ENCODE measurements at regions not wholly inside any gene's neighbourhood (a gene's known extent, or its start where the extent isn't known, plus 50 kb on each side); places are given as distances from the start of the nearest gene placed in this dataset.

DNA sequence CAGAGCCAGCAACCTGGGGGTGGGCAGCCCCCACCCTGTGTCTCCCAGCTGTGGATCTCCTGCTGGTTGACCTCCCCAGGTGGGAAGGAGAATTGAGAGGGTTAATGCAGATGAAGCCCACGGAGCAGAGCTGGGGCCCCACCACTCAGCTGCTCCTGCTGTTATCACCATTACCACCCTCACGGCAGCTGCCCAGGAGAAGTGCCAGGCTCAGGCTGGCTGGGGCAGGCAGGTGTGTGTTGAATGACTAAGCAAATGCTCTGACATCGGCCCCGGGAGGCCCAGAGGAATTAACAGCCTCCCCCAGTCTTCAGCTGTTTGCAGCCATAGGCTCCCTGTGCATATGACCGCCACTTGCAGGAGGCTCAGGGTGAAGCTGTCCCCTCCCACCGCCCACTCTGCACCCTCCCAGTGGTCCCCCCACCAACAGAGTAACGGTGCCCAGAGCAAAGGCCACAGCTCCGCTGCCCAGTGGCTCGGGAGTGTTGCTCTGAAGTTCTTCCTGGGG, 133.8 kb downstream of the CPZ start:
- no peaks in the 10 kb centered on the region for H3K79me2 ChIP-seq (ENCODE audit: control insufficient read depth, insufficient read depth, low read length)
- no peak overlapping the region for H3K9ac ChIP-seq (ENCODE audit: control insufficient read depth, extremely low read depth, insufficient read depth, low read length)
- no peak overlapping the region for H3K27ac ChIP-seq (ENCODE audit: control insufficient read depth, insufficient read depth, low read length)
- H3K9me3 ChIP-seq (ENCODE audit: control insufficient read depth, low read depth, low read length), result peaks cover 4% of the 10 kb centered on the region
- dilution Hi-C loops (cut with MboI; ENCODE audit: extremely low pct_ligation_motif_present, low sequenced_read_pairs), result no loop called here
- no peaks in the 10 kb centered on the region for H3K9me1 ChIP-seq (ENCODE audit: control insufficient read depth, extremely low read depth, insufficient read depth, low read length)
- no peaks in the 10 kb centered on the region for H4K20me1 ChIP-seq (ENCODE audit: control insufficient read depth, extremely low read depth, insufficient read depth, low read length)
- FAIRE-seq (no peak), DNase-seq (ENCODE audit: low read depth, low spot score) (no peak)
- TF ChIP-seq, protein P1, sequence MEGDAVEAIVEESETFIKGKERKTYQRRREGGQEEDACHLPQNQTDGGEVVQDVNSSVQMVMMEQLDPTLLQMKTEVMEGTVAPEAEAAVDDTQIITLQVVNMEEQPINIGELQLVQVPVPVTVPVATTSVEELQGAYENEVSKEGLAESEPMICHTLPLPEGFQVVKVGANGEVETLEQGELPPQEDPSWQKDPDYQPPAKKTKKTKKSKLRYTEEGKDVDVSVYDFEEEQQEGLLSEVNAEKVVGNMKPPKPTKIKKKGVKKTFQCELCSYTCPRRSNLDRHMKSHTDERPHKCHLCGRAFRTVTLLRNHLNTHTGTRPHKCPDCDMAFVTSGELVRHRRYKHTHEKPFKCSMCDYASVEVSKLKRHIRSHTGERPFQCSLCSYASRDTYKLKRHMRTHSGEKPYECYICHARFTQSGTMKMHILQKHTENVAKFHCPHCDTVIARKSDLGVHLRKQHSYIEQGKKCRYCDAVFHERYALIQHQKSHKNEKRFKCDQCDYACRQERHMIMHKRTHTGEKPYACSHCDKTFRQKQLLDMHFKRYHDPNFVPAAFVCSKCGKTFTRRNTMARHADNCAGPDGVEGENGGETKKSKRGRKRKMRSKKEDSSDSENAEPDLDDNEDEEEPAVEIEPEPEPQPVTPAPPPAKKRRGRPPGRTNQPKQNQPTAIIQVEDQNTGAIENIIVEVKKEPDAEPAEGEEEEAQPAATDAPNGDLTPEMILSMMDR (optimal IDR thresholded peaks at IDR 0.05 in 1 of 3, IDR thresholded peaks at IDR 0.05 in 1 of 3, conservative IDR thresholded peaks at IDR 0.05 in 1 of 3; ENCODE audit: extremely low read depth in 1 of 3, insufficient read depth in 2 of 3, low read length in 3 of 3), result no peak
- TF ChIP-seq EZH2 (IDR thresholded peaks at IDR 0.05; ENCODE audit: low read length), result no peak
- no peak overlapping the region for H3K4me3 ChIP-seq (ENCODE audit: control insufficient read depth in 2 of 3, extremely low read depth in 1 of 3, insufficient read depth in 2 of 3, low read depth in 1 of 3, low read length in 3 of 3)
- H3K36me3 ChIP-seq (ENCODE audit: control insufficient read depth in 2 of 2, extremely low read depth in 1 of 2, insufficient read depth in 2 of 2, low read length in 2 of 2), result no peaks in the 10 kb centered on the region
- no peak overlapping the region for H3K4me2 ChIP-seq (ENCODE audit: control insufficient read depth, extremely low read depth, insufficient read depth, low read depth, low read length)
- no peak overlapping the region for H2AFZ ChIP-seq (ENCODE audit: control insufficient read depth, low read length)
- H3K4me1 ChIP-seq (ENCODE audit: control insufficient read depth, extremely low read depth, insufficient read depth, low read length), result no peaks in the 10 kb centered on the region
- H3K27me3 ChIP-seq (ENCODE audit: control insufficient read depth, extremely low read depth, insufficient read depth, low read length), result no peaks in the 10 kb centered on the region

DNA sequence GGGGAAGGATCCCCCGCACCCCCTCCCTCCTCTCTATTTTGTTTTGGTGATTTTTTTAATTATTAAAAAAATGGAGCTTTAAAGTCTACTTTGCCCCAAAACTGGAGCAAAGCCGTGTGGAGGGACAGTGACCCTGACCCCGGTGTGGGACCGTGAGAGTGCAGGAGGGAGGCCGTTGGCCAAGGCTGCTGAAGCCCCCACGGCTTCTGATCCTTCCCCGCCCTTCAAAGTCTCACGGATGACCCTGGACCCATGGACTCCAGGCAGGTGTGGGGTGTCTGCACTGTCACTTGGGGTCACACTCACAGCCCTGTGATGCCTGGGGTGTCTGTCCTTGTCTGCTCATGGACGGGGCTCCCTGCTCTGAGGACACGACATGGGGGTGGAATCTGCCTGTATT, 133.3 kb downstream of the CPZ start:
- TF ChIP-seq, protein P1 (optimal IDR thresholded peaks at IDR 0.05 in 1 of 3, IDR thresholded peaks at IDR 0.05 in 1 of 3, conservative IDR thresholded peaks at IDR 0.05 in 1 of 3; ENCODE audit: extremely low read depth in 1 of 3, insufficient read depth in 2 of 3, low read length in 3 of 3), result no peak
- TF ChIP-seq EZH2 (IDR thresholded peaks at IDR 0.05; ENCODE audit: low read length), result no peak
- Histone ChIP-seq H3K9me1 (ENCODE audit: control insufficient read depth, extremely low read depth, insufficient read depth, low read length) (no peaks in the 10 kb centered on the region), H3K4me3 (ENCODE audit: control insufficient read depth in 2 of 3, extremely low read depth in 1 of 3, insufficient read depth in 2 of 3, low read depth in 1 of 3, low read length in 3 of 3) (no peak overlapping the region), H3K36me3 (ENCODE audit: control insufficient read depth in 2 of 2, extremely low read depth in 1 of 2, insufficient read depth in 2 of 2, low read length in 2 of 2) (no peaks in the 10 kb centered on the region), H2AFZ (ENCODE audit: control insufficient read depth, low read length) (no peak overlapping the region), H3K9me3 (ENCODE audit: control insufficient read depth, low read depth, low read length) (peaks cover 4% of the 10 kb centered on the region), H4K20me1 (ENCODE audit: control insufficient read depth, extremely low read depth, insufficient read depth, low read length) (no peaks in the 10 kb centered on the region), H3K79me2 (ENCODE audit: control insufficient read depth, insufficient read depth, low read length) (no peaks in the 10 kb centered on the region), H3K27ac (ENCODE audit: control insufficient read depth, insufficient read depth, low read length) (no peak overlapping the region), H3K27me3 (ENCODE audit: control insufficient read depth, extremely low read depth, insufficient read depth, low read length) (no peaks in the 10 kb centered on the region), H3K4me2 (ENCODE audit: control insufficient read depth, extremely low read depth, insufficient read depth, low read depth, low read length) (no peak overlapping the region), H3K9ac (ENCODE audit: control insufficient read depth, extremely low read depth, insufficient read depth, low read length) (no peak overlapping the region), H3K4me1 (ENCODE audit: control insufficient read depth, extremely low read depth, insufficient read depth, low read length) (no peaks in the 10 kb centered on the region)
- DNase-seq (ENCODE audit: low read depth, low spot score) (no peak), FAIRE-seq (no peak)
- dilution Hi-C loops (cut with MboI; ENCODE audit: extremely low pct_ligation_motif_present, low sequenced_read_pairs), result no loop called here
